GM12892 (cell line): ENCODE measurements at regions not wholly inside any gene's neighbourhood (a gene's known extent, or its start where the extent isn't known, plus 50 kb on each side); places are given as distances from the start of the nearest gene placed in this dataset.
A peak's percentile ranks its signal among the peaks of the same experiment; 100 is the strongest.

Source experiments
- DNase-seq: peaks from one replicate; pipeline ENCODE4 v3.0.0; 2011; ENCODE audit not compliant: insufficient read length
- FAIRE-seq: peaks from 2 replicates; lab custom pipeline; 2011; peaks lifted over from hg19 to GRCh38; lab: Jason Lieb, UNC
- POLR2A ChIP-seq: IDR thresholded peaks from 2 replicates; pipeline ENCODE4 v1.6.1; 2011; ENCODE audit warnings: low read depth, low read length, control low read depth
- POLR2AphosphoS5 ChIP-seq: IDR thresholded peaks from 2 replicates; pipeline ENCODE4 v1.6.1; 2011; ENCODE audit warnings: low read depth, low read length, control low read depth
- TAF1 ChIP-seq: IDR thresholded peaks from 2 replicates; pipeline ENCODE4 v1.6.1; 2011; ENCODE audit warnings: low read depth, mild to moderate bottlenecking, control low read depth, low read length, borderline replicate concordance

DNA sequence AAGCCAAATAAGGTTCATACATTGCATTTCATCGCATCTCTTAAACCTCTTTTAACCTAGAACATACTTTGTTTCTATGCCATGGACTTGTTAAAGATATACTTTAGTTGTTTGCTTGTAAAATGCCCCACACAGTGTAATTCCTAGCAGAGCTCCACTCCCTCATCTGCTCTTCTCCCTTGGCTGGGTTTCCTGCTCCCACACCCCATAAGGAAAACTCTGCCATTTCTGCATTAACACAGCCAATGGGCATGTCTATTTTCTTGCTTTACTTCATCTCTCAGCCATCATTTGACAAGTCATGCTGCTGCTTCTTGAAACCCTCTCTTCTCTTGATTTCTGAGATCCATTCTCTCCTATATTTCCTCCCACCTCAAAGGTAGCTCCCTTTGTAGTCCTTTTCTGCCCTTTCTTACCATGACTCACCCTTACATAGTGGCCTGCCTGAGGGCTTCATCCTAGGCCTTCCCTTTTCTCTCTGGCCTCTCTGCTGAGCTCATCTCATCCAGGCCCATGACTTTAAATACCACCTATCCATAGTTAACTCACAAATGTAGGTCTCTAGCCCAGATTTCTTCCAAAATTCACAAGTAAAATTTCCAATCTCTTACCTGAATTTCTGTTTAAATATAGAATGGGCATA is 471.4 kb downstream of the ADRA2A start:
- FAIRE-seq (no peak), DNase-seq (no peak)
- TF ChIP-seq POLR2AphosphoS5 (no peak), TAF1 (no peak), POLR2A (no peak)

DNA sequence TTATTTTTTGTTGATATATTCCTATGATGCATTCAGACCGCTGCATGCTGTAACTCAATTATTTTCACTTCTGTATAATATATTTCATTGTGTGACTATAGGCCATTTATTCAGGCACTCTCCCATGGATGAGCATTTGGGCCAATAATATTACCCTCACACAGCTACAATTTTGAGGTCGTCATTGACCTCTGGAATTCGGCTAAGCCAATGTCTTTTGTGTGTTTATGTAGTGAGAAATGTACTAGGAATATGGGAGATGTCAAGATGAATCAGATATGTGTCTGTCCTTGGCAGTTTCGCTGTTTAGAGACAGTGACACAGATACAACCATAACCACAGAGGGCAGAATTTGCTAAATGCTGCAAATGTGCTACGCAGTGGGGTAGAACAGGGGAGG is 474.2 kb downstream of the ADRA2A start:
- no peak for FAIRE-seq
- TF ChIP-seq POLR2AphosphoS5 (no peak), TAF1 (no peak), POLR2A (no peak)
- DNase-seq = no peak

GRCh38 chr10:111556666-111557065 is 479.8 kb downstream of the ADRA2A start:
- no peak for TF ChIP-seq TAF1
- no peak for TF ChIP-seq POLR2AphosphoS5
- TF ChIP-seq POLR2A = no peak
- FAIRE-seq (no peak), DNase-seq (no peak)

- no peak for TF ChIP-seq TAF1
- no peak for TF ChIP-seq POLR2A
- no peak for TF ChIP-seq POLR2AphosphoS5
- FAIRE-seq = no peak
- DNase-seq = no peak
Measured at GRCh38 chr10:111558211-111558610, 481.4 kb downstream of the ADRA2A start.

GRCh38 chr10:111560027-111560426 is 483.2 kb downstream of the ADRA2A start:
- FAIRE-seq = no peak
- no peak for DNase-seq
- no peak for TF ChIP-seq POLR2AphosphoS5
- TF ChIP-seq TAF1 = no peak
- TF ChIP-seq POLR2A = no peak

GRCh38 chr10:111561124-111561523 is 484.3 kb downstream of the ADRA2A start:
- TF ChIP-seq POLR2A = no peak
- TF ChIP-seq TAF1 = no peak
- no peak for TF ChIP-seq POLR2AphosphoS5
- no peak for FAIRE-seq
- no peak for DNase-seq

- TF ChIP-seq POLR2A = no peak
- no peak for TF ChIP-seq POLR2AphosphoS5
- no peak for TF ChIP-seq TAF1
- FAIRE-seq = no peak
- no peak for DNase-seq
Measured at GRCh38 chr10:111565542-111565941, 488.7 kb downstream of the ADRA2A start.

- no peak for DNase-seq
- no peak for TF ChIP-seq POLR2A
- TF ChIP-seq POLR2AphosphoS5 = no peak
- no peak for TF ChIP-seq TAF1
- FAIRE-seq = no peak
Measured at GRCh38 chr10:111578076-111578475, 501.2 kb downstream of the ADRA2A start.

DNA sequence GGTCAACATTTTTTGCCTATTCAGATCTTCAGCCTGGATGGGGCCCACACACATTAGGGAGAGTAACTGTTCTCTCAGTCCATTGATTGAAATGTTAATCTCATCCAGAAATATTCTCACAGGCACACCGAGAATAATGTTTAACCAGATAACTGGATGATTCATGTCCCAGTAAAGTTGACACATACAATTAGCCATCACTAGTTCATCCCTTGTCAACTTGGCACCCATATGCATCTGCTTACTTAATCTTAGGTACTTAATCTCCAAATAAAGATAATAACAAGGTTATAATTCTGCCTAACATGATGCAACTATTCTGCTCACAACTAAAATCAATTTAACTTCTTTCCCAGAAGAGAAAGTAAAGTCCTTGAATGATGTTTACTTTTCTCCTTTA is 502.6 kb downstream of the ADRA2A start:
- FAIRE-seq (no peak), DNase-seq (no peak)
- no peak for TF ChIP-seq POLR2A
- no peak for TF ChIP-seq POLR2AphosphoS5
- TF ChIP-seq TAF1 = no peak

DNA sequence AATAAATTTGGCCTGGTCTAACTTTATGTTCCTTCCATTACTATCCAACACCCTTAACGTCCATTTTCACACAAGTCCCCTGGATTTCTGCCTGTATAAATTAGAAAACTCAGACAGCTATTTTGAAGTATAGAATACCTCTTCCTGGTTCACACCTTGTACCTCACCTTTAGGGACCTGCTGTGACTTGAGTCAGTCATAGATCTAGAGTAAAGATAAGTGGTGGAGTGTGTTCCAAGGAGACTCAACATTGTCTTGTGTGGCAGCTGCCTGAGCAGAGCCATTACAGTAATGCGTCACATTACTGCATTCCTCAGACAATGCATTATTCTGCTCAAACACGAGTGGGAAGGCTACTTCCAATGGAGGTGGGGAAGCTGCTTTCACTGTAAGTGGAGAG is 513.9 kb downstream of the ADRA2A start:
- DNase-seq = no peak
- FAIRE-seq = no peak
- no peak for TF ChIP-seq POLR2AphosphoS5
- TF ChIP-seq POLR2A = no peak
- no peak for TF ChIP-seq TAF1

GRCh38 chr10:111593578-111593977 is 516.7 kb downstream of the ADRA2A start:
- no peak for FAIRE-seq
- TF ChIP-seq POLR2AphosphoS5 = no peak
- no peak for TF ChIP-seq POLR2A
- TF ChIP-seq TAF1 = no peak
- DNase-seq = no peak

DNA sequence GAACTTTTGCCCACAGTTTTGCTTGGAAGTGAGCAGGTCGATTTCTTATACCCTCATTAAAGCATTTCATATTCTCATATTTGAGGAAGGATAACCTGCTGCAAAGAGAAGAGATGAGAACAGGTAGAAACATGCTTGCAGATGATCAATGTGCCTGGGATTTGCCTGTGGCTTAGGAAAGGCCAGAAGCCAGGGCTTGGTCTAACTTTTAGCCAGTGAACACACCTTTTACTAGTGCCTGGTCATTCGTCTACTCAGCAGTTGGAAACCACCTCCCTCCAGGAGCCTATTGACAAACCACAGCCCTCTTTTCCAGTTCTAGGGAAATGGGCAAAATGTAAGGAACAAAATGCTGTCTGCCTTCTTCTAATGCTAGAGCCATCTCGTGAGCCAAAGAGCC is 518.3 kb downstream of the ADRA2A start:
- no peak for DNase-seq
- TF ChIP-seq POLR2AphosphoS5 = no peak
- TF ChIP-seq POLR2A = no peak
- no peak for TF ChIP-seq TAF1
- no peak for FAIRE-seq

DNA sequence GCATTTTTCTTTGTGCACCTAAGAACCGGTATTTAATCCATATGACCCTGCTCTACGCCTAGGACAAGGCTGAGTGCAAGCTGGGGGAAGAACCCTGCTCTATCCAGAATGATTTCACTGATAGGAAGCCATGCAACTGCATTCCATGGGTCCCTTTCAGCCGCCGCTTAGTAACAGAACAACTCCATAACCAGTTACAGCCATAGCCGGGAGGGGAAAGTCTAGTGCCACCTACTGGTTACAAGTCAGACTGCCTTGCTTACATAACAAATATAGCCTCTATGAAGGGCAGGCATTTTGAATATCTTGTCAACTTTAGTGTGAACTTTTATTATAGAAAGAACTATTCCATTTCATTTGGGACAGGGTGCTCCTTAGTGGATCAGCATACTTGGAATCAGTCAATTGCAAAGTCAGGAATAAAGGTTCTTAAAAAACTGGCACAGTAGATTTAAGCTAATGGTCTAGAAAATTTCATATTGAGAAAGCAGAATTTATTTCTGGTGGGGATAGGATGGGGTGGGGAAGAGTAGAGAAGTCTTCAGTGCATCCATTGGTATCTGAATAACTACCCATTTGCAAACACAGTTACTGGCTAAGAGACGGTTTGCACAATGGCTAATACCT is 521.7 kb downstream of the ADRA2A start:
- peak; percentile 92 for FAIRE-seq
- DNase-seq = peak; percentile 1
- TF ChIP-seq POLR2AphosphoS5 = no peak
- TF ChIP-seq POLR2A = no peak
- no peak for TF ChIP-seq TAF1
